HCT116 (cell line): ENCODE measurements at regions not wholly inside any gene's neighbourhood (a gene's known extent, or its start where the extent isn't known, plus 50 kb on each side); places are given as distances from the start of the nearest gene placed in this dataset.

Experiments
- ATAC-seq: fragments of 200-7000 bp; cut with Tn5 transposase; 2 replicates; pipeline ENCODE4 v1.9.1; 2020; ENCODE audit warnings: mild to moderate bottlenecking, moderate library complexity
- BruUV-seq: library from RNA; stranded (reverse); fragments of 400-500 nt; replicated peaks from 2 replicates; lab custom pipeline; 2021; lab: Mats Ljungman, UMichigan
- CTCF ChIA-PET: fragments of 300-600 bp; sonication (Branson Sonifier 250); formaldehyde crosslinking; loops from one replicate; lab custom pipeline; 2021; ENCODE audit warnings: antibody characterized with exemption; lab: Charles Lee
- POLR2A ChIA-PET: fragments of 300-600, 350-600 bp; sonication (Branson Sonifier 250); formaldehyde crosslinking; loops from one replicate; lab custom pipeline; 2021; ENCODE audit warnings: antibody characterized with exemption; lab: Charles Lee
- RAD21 ChIA-PET, 2 experiments: fragments of 300-600 bp; sonication (Branson Sonifier 250); formaldehyde crosslinking; loops; one replicate each; lab custom pipeline; 2023; ENCODE audit warnings: low total read pairs in 2 of 2; ENCODE audit not compliant: uncharacterized antibody in 2 of 2, unreplicated experiment in 2 of 2, low non-redundant PET in 1 of 2; lab: Charles Lee
- DNase-seq: peaks from one replicate; pipeline ENCODE4 v3.0.0-alpha.2; 2010; ENCODE audit warnings: low read depth, low spot score
- H2AFZ ChIP-seq: fragments of 200-600 bp; shearing (Covaris generic), sonication (generic); 2 replicates; pipeline ENCODE4 v1.6.1; 2017; ENCODE audit warnings: low read depth, mixed run types, mixed read lengths, antibody characterized with exemption, low read length; ENCODE audit not compliant: poor library complexity, severe bottlenecking
- H3K27ac ChIP-seq: 2 replicates; pipeline ENCODE4 v1.5.1; 2012; ENCODE audit warnings: low read depth, low read length
- H3K27me3 ChIP-seq: fragments of 200-600 bp; sonication (generic); 2 replicates; pipeline ENCODE4 v1.6.1; 2016; ENCODE audit warnings: mixed run types, low read length, mixed read lengths; ENCODE audit not compliant: insufficient read depth
- H3K36me3 ChIP-seq, 2 experiments: fragments of 200-500 bp in 1 of 2; fragments of 200-600 bp in 1 of 2; sonication (Bioruptor generic) in 1 of 2; sonication (generic) in 1 of 2; 2 replicates each; pipeline versions ENCODE4 v1.5.1 to v1.6.1; 2014 to 2016; ENCODE audit warnings: low read length in 2 of 2, inconsistent platforms in 1 of 2, mixed read lengths in 1 of 2, mixed run types in 1 of 2; ENCODE audit not compliant: insufficient read depth in 2 of 2, control insufficient read depth in 1 of 2
- H3K4me1 ChIP-seq, 2 experiments: fragments of 200-600 bp in 1 of 2; sonication (generic) in 1 of 2; 2 replicates each; pipeline versions ENCODE4 v1.5.1 to v1.6.1; 2012 to 2017; ENCODE audit warnings: low read length in 2 of 2, inconsistent platforms in 1 of 2, mild to moderate bottlenecking in 1 of 2, mixed read lengths in 1 of 2, mixed run types in 1 of 2, moderate library complexity in 1 of 2; ENCODE audit not compliant: insufficient read depth in 2 of 2, control insufficient read depth in 1 of 2
- H3K4me2 ChIP-seq: fragments of 200-600 bp; sonication (generic); 2 replicates; pipeline ENCODE4 v1.6.1; 2017; ENCODE audit warnings: mixed run types, low read length, mixed read lengths
- H3K4me3 ChIP-seq, 2 experiments: fragments of 200-600 bp in 1 of 2; sonication (generic) in 1 of 2; replicated peaks in 1 of 2; 2 replicates each; pipeline ENCODE4 v1.5.1; 2011 to 2016; ENCODE audit warnings: low read length in 2 of 2, control low read depth in 1 of 2, low read depth in 1 of 2, mild to moderate bottlenecking in 1 of 2, mixed read lengths in 1 of 2, mixed run types in 1 of 2
- H3K79me2 ChIP-seq: fragments of 200-600 bp; sonication (generic); 2 replicates; pipeline ENCODE4 v1.6.1; 2017; ENCODE audit warnings: mild to moderate bottlenecking, mixed run types, low read length, moderate library complexity, mixed read lengths; ENCODE audit not compliant: insufficient read depth
- H3K9ac ChIP-seq: fragments of 200-600 bp; sonication (generic); 2 replicates; pipeline ENCODE4 v1.6.1; 2016; ENCODE audit warnings: low read length, mixed read lengths
- H3K9me2 ChIP-seq: fragments of 200-600 bp; sonication (generic), shearing (Covaris generic); 2 replicates; pipeline ENCODE4 v1.6.1; 2017; ENCODE audit warnings: mixed run types, mild to moderate bottlenecking, moderate library complexity; ENCODE audit not compliant: insufficient read depth
- H3K9me3 ChIP-seq, 2 experiments: fragments of 200-500 bp in 1 of 2; fragments of 200-600 bp in 1 of 2; sonication (Bioruptor generic) in 1 of 2; sonication (generic) in 1 of 2; 2 replicates each; pipeline ENCODE4 v1.6.1; 2014 to 2017; ENCODE audit warnings: low read length in 2 of 2, mixed read lengths in 2 of 2, inconsistent platforms in 1 of 2, low read depth in 1 of 2, mild to moderate bottlenecking in 1 of 2, mixed run types in 1 of 2, moderate library complexity in 1 of 2; ENCODE audit not compliant: control insufficient read depth in 1 of 2, insufficient read depth in 1 of 2
- H4K20me1 ChIP-seq: fragments of 200-600 bp; sonication (generic), shearing (Covaris generic); 2 replicates; pipeline ENCODE4 v1.6.1; 2017; ENCODE audit warnings: mixed run types, mild to moderate bottlenecking, moderate library complexity; ENCODE audit not compliant: insufficient read depth
- ATF3 ChIP-seq: IDR thresholded peaks from 2 replicates; pipeline ENCODE4 v1.6.1; 2012
- CBX3 ChIP-seq: IDR thresholded peaks from 2 replicates; pipeline ENCODE4 v1.6.1; 2012; ENCODE audit warnings: low read depth
- CEBPB ChIP-seq: IDR thresholded peaks from 2 replicates; pipeline ENCODE4 v1.6.1; 2012; ENCODE audit warnings: low read depth
- EZH2 ChIP-seq: fragments of 200-600 bp; sonication (generic); IDR thresholded peaks from 2 replicates; pipeline ENCODE4 v1.6.1; 2017; ENCODE audit warnings: antibody characterized with exemption, mixed run types
- EZH2phosphoT487 ChIP-seq: fragments of 200-600 bp; IDR thresholded peaks from 2 replicates; pipeline ENCODE4 v1.6.1; 2018; ENCODE audit warnings: antibody characterized with exemption, borderline replicate concordance
- FOSL1 ChIP-seq: IDR thresholded peaks from 2 replicates; pipeline ENCODE4 v1.6.1; 2012; ENCODE audit warnings: low read depth
- JUND ChIP-seq: IDR thresholded peaks from 2 replicates; pipeline ENCODE4 v1.6.1; 2012
- POLR2A ChIP-seq: IDR thresholded peaks from 2 replicates; pipeline ENCODE4 v1.7.0; 2011; ENCODE audit warnings: borderline replicate concordance; ENCODE audit not compliant: insufficient read depth, insufficient read length; ENCODE audit errors: extremely low read depth
- SIN3A ChIP-seq: IDR thresholded peaks from 2 replicates; pipeline ENCODE4 v1.6.1; 2012; ENCODE audit warnings: low read depth
- SP1 ChIP-seq: IDR thresholded peaks from 2 replicates; pipeline ENCODE4 v1.6.1; 2012; ENCODE audit warnings: low read depth
- SRF ChIP-seq: IDR thresholded peaks from 2 replicates; pipeline ENCODE4 v1.6.1; 2012; ENCODE audit warnings: low read depth
- YY1 ChIP-seq: IDR thresholded peaks from 2 replicates; pipeline ENCODE4 v1.6.1; 2011; ENCODE audit warnings: low read length, low read depth, moderate library complexity, mild to moderate bottlenecking; ENCODE audit not compliant: insufficient replicate concordance; ENCODE audit errors: extremely low read depth
- ZBTB33 ChIP-seq: IDR thresholded peaks from 2 replicates; pipeline ENCODE4 v1.6.1; 2011; ENCODE audit warnings: mild to moderate bottlenecking, low read length, moderate library complexity; ENCODE audit not compliant: insufficient replicate concordance; ENCODE audit errors: extremely low read depth
- ZFX ChIP-seq: fragments of 450-650 bp; IDR thresholded peaks from 2 replicates; pipeline ENCODE4 v1.6.1; 2017
- ZNF274 ChIP-seq: fragments of 200-500 bp; sonication (Bioruptor generic); IDR thresholded peaks from 2 replicates; pipeline ENCODE4 v1.6.1; 2014; ENCODE audit warnings: mild to moderate bottlenecking, low read depth, low read length, inconsistent platforms
- intact Hi-C: fragments of 100-400 bp; cut with micrococcal nuclease; formaldehyde crosslinking; loops from 2 replicates; pipeline ENCODE4 v1.10.0; 2022
- TF ChIP-seq, protein P1 (sequence below): IDR thresholded peaks from 2 replicates; pipeline ENCODE4 v1.6.1; 2012
- TF ChIP-seq, protein P2 (sequence below), 3 experiments: fragments of 200-600 bp in 1 of 3; sonication (generic) in 1 of 3; IDR thresholded peaks in 2 of 3; conservative IDR thresholded peaks in 1 of 3; 2 replicates each; pipeline ENCODE4 v1.5.1; 2012 to 2017; ENCODE audit warnings: low read depth in 2 of 3, low read length in 2 of 3, antibody characterized with exemption in 1 of 3, borderline replicate concordance in 1 of 3, control low read depth in 1 of 3, mild to moderate bottlenecking in 1 of 3, mixed read lengths in 1 of 3, mixed run types in 1 of 3, moderate library complexity in 1 of 3; ENCODE audit not compliant: insufficient read depth in 1 of 3
- TF ChIP-seq, protein P3 (sequence below): IDR thresholded peaks from 2 replicates; pipeline ENCODE4 v1.6.1; 2012; ENCODE audit warnings: low read depth

DNA sequence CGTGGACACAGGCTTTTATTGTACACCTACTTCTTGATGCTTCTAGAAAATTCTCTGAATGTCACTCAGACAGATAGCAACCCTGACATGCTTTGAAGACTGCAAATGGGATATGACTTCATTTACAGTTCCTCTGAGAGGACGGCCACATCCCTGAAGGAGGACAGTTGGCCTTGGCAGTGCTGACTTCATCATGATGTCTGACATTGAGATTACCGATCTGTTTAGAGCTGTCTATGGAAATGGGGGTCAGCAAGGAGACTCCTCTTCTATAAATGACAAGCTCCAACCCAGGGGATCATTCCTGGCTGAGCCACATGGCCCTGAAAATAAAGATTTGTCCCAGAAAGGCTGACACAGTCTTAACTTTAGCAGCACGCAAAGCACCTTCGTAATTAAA lies 75.8 kb downstream of the NUDT12 start:
- no peak for ATAC-seq
- no peaks in the 10 kb centered on the region for H4K20me1 ChIP-seq
- no peak overlapping the region for H3K4me3 ChIP-seq
- RAD21 ChIA-PET, result no interaction called here
- no peaks in the 10 kb centered on the region for H3K4me1 ChIP-seq
- intact Hi-C loops, result no loop called here
- no peaks in the 10 kb centered on the region for H3K9me3 ChIP-seq
- TF ChIP-seq CBX3, result no peak
- TF ChIP-seq, protein P1, sequence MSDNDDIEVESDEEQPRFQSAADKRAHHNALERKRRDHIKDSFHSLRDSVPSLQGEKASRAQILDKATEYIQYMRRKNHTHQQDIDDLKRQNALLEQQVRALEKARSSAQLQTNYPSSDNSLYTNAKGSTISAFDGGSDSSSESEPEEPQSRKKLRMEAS, result no peak
- no peak for TF ChIP-seq ZBTB33
- TF ChIP-seq, protein P2, sequence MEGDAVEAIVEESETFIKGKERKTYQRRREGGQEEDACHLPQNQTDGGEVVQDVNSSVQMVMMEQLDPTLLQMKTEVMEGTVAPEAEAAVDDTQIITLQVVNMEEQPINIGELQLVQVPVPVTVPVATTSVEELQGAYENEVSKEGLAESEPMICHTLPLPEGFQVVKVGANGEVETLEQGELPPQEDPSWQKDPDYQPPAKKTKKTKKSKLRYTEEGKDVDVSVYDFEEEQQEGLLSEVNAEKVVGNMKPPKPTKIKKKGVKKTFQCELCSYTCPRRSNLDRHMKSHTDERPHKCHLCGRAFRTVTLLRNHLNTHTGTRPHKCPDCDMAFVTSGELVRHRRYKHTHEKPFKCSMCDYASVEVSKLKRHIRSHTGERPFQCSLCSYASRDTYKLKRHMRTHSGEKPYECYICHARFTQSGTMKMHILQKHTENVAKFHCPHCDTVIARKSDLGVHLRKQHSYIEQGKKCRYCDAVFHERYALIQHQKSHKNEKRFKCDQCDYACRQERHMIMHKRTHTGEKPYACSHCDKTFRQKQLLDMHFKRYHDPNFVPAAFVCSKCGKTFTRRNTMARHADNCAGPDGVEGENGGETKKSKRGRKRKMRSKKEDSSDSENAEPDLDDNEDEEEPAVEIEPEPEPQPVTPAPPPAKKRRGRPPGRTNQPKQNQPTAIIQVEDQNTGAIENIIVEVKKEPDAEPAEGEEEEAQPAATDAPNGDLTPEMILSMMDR (IDR thresholded peaks at IDR 0.05 in 2 of 3, conservative IDR thresholded peaks at IDR 0.05 in 1 of 3; ENCODE audit: borderline replicate concordance in 1 of 3, insufficient read depth in 1 of 3, low read depth in 2 of 3, low read length in 2 of 3), result no peak
- TF ChIP-seq EZH2, result no peak
- no peak for TF ChIP-seq SP1
- TF ChIP-seq SRF, result no peak
- TF ChIP-seq ZNF274, result no peak
- TF ChIP-seq YY1, result no peak
- TF ChIP-seq, protein P3, sequence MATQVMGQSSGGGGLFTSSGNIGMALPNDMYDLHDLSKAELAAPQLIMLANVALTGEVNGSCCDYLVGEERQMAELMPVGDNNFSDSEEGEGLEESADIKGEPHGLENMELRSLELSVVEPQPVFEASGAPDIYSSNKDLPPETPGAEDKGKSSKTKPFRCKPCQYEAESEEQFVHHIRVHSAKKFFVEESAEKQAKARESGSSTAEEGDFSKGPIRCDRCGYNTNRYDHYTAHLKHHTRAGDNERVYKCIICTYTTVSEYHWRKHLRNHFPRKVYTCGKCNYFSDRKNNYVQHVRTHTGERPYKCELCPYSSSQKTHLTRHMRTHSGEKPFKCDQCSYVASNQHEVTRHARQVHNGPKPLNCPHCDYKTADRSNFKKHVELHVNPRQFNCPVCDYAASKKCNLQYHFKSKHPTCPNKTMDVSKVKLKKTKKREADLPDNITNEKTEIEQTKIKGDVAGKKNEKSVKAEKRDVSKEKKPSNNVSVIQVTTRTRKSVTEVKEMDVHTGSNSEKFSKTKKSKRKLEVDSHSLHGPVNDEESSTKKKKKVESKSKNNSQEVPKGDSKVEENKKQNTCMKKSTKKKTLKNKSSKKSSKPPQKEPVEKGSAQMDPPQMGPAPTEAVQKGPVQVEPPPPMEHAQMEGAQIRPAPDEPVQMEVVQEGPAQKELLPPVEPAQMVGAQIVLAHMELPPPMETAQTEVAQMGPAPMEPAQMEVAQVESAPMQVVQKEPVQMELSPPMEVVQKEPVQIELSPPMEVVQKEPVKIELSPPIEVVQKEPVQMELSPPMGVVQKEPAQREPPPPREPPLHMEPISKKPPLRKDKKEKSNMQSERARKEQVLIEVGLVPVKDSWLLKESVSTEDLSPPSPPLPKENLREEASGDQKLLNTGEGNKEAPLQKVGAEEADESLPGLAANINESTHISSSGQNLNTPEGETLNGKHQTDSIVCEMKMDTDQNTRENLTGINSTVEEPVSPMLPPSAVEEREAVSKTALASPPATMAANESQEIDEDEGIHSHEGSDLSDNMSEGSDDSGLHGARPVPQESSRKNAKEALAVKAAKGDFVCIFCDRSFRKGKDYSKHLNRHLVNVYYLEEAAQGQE, result no peak
- no peak for TF ChIP-seq FOSL1
- TF ChIP-seq POLR2A, result no peak
- no peak for TF ChIP-seq ATF3
- TF ChIP-seq SIN3A, result no peak
- TF ChIP-seq ZFX, result no peak
- no peak for TF ChIP-seq EZH2phosphoT487
- TF ChIP-seq CEBPB, result no peak
- no peak for TF ChIP-seq JUND
- TF ChIP-seq, all 23 proteins: peak for 0
- CTCF ChIA-PET, result interaction anchor here (1.4 kb wide), 1 partner anchor 12 kb away, joined by 3 read pairs; no protein-coding TSS in a partner anchor
- Histone ChIP-seq H3K79me2 (no peaks in the 10 kb centered on the region), H2AFZ (no peak overlapping the region), H3K27ac (no peak overlapping the region), H3K9me2 (no peaks in the 10 kb centered on the region), H3K9ac (no peak overlapping the region), H3K36me3 (no peaks in the 10 kb centered on the region), H3K4me2 (no peak overlapping the region), H3K27me3 (no peaks in the 10 kb centered on the region)
- no peak for DNase-seq
- POLR2A ChIA-PET, result no interaction called here
- no TSS peak for BruUV-seq
